ENCODE measurements at regions not wholly inside any gene's neighbourhood (a gene's known extent, or its start where the extent isn't known, plus 50 kb on each side); places are given as distances from the start of the nearest gene placed in this dataset.

DNA sequence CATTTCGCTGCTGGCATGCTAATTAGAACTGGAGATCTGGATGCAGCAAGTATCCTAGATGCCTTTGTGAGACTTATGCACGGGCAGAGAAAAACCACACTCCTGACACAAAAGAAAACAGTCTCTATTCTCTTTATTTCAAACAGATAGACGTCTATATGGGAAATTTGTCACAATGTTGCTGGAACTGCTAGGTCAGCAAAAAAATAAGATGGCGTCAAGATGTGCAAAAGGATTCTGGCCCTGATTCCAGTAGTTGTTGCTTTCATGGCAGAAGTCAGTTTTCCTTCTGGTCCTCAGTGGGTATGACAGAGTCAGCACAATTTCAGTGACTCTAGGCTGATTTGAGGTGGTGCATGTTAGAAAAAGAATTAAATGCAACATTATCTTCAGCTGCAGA is 1068.0 kb downstream of the SLITRK5 start (continued):
- TF ChIP-seq, protein P1, sequence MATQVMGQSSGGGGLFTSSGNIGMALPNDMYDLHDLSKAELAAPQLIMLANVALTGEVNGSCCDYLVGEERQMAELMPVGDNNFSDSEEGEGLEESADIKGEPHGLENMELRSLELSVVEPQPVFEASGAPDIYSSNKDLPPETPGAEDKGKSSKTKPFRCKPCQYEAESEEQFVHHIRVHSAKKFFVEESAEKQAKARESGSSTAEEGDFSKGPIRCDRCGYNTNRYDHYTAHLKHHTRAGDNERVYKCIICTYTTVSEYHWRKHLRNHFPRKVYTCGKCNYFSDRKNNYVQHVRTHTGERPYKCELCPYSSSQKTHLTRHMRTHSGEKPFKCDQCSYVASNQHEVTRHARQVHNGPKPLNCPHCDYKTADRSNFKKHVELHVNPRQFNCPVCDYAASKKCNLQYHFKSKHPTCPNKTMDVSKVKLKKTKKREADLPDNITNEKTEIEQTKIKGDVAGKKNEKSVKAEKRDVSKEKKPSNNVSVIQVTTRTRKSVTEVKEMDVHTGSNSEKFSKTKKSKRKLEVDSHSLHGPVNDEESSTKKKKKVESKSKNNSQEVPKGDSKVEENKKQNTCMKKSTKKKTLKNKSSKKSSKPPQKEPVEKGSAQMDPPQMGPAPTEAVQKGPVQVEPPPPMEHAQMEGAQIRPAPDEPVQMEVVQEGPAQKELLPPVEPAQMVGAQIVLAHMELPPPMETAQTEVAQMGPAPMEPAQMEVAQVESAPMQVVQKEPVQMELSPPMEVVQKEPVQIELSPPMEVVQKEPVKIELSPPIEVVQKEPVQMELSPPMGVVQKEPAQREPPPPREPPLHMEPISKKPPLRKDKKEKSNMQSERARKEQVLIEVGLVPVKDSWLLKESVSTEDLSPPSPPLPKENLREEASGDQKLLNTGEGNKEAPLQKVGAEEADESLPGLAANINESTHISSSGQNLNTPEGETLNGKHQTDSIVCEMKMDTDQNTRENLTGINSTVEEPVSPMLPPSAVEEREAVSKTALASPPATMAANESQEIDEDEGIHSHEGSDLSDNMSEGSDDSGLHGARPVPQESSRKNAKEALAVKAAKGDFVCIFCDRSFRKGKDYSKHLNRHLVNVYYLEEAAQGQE (IDR thresholded peaks at IDR 0.05; ENCODE audit: unreplicated experiment) = no peak
- TF ChIP-seq NANOG (IDR thresholded peaks at IDR 0.05; ENCODE audit: borderline replicate concordance) (no peak), JUNB (IDR thresholded peaks at IDR 0.05; ENCODE audit: unreplicated experiment) (no peak), EZH2phosphoT487 (IDR thresholded peaks at IDR 0.05; ENCODE audit: unreplicated experiment) (no peak)
- TF ChIP-seq, protein P2, sequence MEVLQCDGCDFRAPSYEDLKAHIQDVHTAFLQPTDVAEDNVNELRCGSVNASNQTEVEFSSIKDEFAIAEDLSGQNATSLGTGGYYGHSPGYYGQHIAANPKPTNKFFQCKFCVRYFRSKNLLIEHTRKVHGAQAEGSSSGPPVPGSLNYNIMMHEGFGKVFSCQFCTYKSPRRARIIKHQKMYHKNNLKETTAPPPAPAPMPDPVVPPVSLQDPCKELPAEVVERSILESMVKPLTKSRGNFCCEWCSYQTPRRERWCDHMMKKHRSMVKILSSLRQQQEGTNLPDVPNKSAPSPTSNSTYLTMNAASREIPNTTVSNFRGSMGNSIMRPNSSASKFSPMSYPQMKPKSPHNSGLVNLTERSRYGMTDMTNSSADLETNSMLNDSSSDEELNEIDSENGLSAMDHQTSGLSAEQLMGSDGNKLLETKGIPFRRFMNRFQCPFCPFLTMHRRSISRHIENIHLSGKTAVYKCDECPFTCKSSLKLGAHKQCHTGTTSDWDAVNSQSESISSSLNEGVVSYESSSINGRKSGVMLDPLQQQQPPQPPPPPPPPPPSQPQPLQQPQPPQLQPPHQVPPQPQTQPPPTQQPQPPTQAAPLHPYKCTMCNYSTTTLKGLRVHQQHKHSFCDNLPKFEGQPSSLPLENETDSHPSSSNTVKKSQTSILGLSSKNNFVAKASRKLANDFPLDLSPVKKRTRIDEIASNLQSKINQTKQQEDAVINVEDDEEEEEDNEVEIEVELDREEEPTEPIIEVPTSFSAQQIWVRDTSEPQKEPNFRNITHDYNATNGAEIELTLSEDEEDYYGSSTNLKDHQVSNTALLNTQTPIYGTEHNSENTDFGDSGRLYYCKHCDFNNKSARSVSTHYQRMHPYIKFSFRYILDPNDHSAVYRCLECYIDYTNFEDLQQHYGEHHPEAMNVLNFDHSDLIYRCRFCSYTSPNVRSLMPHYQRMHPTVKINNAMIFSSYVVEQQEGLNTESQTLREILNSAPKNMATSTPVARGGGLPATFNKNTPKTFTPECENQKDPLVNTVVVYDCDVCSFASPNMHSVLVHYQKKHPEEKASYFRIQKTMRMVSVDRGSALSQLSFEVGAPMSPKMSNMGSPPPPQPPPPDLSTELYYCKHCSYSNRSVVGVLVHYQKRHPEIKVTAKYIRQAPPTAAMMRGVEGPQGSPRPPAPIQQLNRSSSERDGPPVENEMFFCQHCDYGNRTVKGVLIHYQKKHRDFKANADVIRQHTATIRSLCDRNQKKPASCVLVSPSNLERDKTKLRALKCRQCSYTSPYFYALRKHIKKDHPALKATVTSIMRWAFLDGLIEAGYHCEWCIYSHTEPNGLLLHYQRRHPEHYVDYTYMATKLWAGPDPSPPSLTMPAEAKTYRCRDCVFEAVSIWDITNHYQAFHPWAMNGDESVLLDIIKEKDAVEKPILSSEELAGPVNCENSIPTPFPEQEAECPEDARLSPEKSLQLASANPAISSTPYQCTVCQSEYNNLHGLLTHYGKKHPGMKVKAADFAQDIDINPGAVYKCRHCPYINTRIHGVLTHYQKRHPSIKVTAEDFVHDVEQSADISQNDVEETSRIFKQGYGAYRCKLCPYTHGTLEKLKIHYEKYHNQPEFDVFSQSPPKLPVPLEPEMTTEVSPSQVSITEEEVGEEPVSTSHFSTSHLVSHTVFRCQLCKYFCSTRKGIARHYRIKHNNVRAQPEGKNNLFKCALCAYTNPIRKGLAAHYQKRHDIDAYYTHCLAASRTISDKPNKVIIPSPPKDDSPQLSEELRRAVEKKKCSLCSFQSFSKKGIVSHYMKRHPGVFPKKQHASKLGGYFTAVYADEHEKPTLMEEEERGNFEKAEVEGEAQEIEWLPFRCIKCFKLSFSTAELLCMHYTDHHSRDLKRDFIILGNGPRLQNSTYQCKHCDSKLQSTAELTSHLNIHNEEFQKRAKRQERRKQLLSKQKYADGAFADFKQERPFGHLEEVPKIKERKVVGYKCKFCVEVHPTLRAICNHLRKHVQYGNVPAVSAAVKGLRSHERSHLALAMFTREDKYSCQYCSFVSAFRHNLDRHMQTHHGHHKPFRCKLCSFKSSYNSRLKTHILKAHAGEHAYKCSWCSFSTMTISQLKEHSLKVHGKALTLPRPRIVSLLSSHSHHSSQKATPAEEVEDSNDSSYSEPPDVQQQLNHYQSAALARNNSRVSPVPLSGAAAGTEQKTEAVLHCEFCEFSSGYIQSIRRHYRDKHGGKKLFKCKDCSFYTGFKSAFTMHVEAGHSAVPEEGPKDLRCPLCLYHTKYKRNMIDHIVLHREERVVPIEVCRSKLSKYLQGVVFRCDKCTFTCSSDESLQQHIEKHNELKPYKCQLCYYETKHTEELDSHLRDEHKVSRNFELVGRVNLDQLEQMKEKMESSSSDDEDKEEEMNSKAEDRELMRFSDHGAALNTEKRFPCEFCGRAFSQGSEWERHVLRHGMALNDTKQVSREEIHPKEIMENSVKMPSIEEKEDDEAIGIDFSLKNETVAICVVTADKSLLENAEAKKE (CRISPR knock-in tag; IDR thresholded peaks at IDR 0.05) = no peak

DNA sequence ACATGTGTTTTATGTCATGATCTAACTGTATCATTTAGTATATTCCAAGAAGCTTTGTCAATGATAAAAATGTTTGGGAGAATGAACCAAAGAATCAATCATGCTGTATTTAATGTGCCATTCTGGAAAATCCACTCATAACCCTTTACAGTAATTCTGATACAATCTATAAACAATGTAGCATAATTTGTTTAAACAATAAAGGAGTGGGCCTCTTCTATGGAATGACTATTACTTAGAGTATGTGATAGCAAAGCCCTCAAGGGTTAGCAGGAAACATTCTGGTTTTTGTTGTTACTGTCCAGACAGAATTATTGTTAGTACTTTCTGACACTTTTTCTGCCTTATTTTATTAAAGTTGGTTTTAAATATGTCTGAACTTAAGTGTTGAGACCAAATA is 1073.1 kb downstream of the SLITRK5 start:
- Histone ChIP-seq H3K9me2 (ENCODE audit: insufficient read depth) (0 out of 2 replicates have a peak, but pooled peaks cover 5% of the 10 kb centered on the region), H3K27me3 (ENCODE audit: insufficient read depth) (no peaks in the 10 kb centered on the region), H3K4me1 (ENCODE audit: insufficient read depth) (no peaks in the 10 kb centered on the region), H2AFZ (no peak overlapping the region), H3K36me3 (ENCODE audit: insufficient read depth) (no peaks in the 10 kb centered on the region), H3K27ac (ENCODE audit: low read depth) (no peak overlapping the region), H3K4me3 (no peak overlapping the region), H3K79me2 (replicated peaks; ENCODE audit: insufficient read depth) (no peaks in the 10 kb centered on the region), H3F3A (replicated peaks; ENCODE audit: low read depth) (no peaks in the 10 kb centered on the region), H3K4me2 (no peak overlapping the region), H4K20me1 (replicated peaks; ENCODE audit: insufficient read depth) (no peaks in the 10 kb centered on the region)
- H3K36me3 Mint-ChIP-seq (ENCODE audit: low read depth) = peaks cover 3% of the 10 kb centered on the region; the same call in 1 of the 3 replicates
- no peak overlapping the region for H3K4me3 Mint-ChIP-seq
- no peaks in the 10 kb centered on the region for H3K4me1 Mint-ChIP-seq
- peaks cover 4% of the 10 kb centered on the region; the same call in 1 of the 3 replicates for H3K9me3 Mint-ChIP-seq
- no peaks in the 10 kb centered on the region for H3K27me3 Mint-ChIP-seq (ENCODE audit: insufficient read depth, low read depth, poor library complexity)
- no peak for DNase-seq (ENCODE audit: low spot score)
- TF ChIP-seq EZH2 (IDR thresholded peaks at IDR 0.05; ENCODE audit: low read depth, unreplicated experiment) (no peak), JUNB (IDR thresholded peaks at IDR 0.05; ENCODE audit: unreplicated experiment) (no peak), ZNF114 (CRISPR knock-in tag; IDR thresholded peaks at IDR 0.05) (no peak), ZNF331 (CRISPR knock-in tag; IDR thresholded peaks at IDR 0.05; ENCODE audit: low read depth) (no peak), CREB1 (CRISPR knock-in tag; IDR thresholded peaks at IDR 0.05; ENCODE audit: low read depth) (no peak)
- no peak overlapping the region for H3K27ac Mint-ChIP-seq
- ATAC-seq = no peak

All from GM23338 (cell line).